Ascending aorta (tissue), 2 donors: ENCODE measurements at regions not wholly inside any gene's neighbourhood (a gene's known extent, or its start where the extent isn't known, plus 50 kb on each side); places are given as distances from the start of the nearest gene placed in this dataset.

Experiments used
- DNase-seq, 2 donors: peaks; one replicate each; pipeline ENCODE4 v3.0.0-alpha.2; 2019; ENCODE audit warnings: low spot score in 2 of 2
- H3K27ac ChIP-seq, 2 donors: fragments of 200-600 bp; sonication (generic); one replicate each; pipeline ENCODE4 v1.5.1; 2016 to 2017; ENCODE audit warnings: mild to moderate bottlenecking in 1 of 2
- H3K27me3 ChIP-seq: fragments of 200-600 bp; sonication (generic); one replicate; pipeline ENCODE4 v1.5.1; 2017
- H3K36me3 ChIP-seq, 2 donors: fragments of 200-600 bp; sonication (generic); one replicate each; pipeline ENCODE4 v1.5.1; 2016
- H3K4me1 ChIP-seq, 2 donors: fragments of 200-600 bp; sonication (generic); one replicate each; pipeline ENCODE4 v1.5.1; 2016 to 2017; ENCODE audit warnings: mild to moderate bottlenecking in 1 of 2
- H3K4me3 ChIP-seq, 2 donors: fragments of 200-600 bp; sonication (generic); one replicate each; pipeline ENCODE4 v1.5.1; 2016 to 2017; ENCODE audit warnings: mild to moderate bottlenecking in 1 of 2
- H3K9me3 ChIP-seq, 2 donors: fragments of 200-600 bp; sonication (generic); one replicate each; pipeline ENCODE4 v1.5.1; 2016
- CTCF ChIP-seq, 3 experiments: fragments of 200-600 bp in 2 of 3; fragments of 450-650 bp in 1 of 3; sonication (generic) in 2 of 3; IDR thresholded peaks; one replicate each; pipeline ENCODE4 v1.5.1; 2016 to 2019; ENCODE audit warnings: antibody characterized with exemption in 3 of 3, mild to moderate bottlenecking in 1 of 3, moderate library complexity in 1 of 3
- intact Hi-C: fragments of 100-400 bp; cut with DNase I; formaldehyde crosslinking; loops from one replicate; pipeline ENCODE4 v1.15.1; 2023

- Histone ChIP-seq H3K36me3 (no peaks in the 10 kb centered on the region), H3K9me3 (no peaks in the 10 kb centered on the region), H3K27me3 (no peaks in the 10 kb centered on the region), H3K27ac (no peak overlapping the region), H3K4me3 (no peak overlapping the region), H3K4me1 (no peaks in the 10 kb centered on the region)
- DNase-seq, result no peak
- TF ChIP-seq CTCF (IDR thresholded peaks at IDR 0.05), result no peak
- intact Hi-C loops, result no loop called here
Observed at GRCh38 chr15:37360724-37361123, 260.4 kb upstream of the MEIS2 start.

GRCh38 chr15:37361621-37362020, 261.3 kb upstream of the MEIS2 start:
- no peak for DNase-seq
- no peak for TF ChIP-seq CTCF (IDR thresholded peaks at IDR 0.05)
- H3K27me3 ChIP-seq, result no peaks in the 10 kb centered on the region
- H3K27ac ChIP-seq, result no peak overlapping the region
- H3K36me3 ChIP-seq, result no peaks in the 10 kb centered on the region
- no peaks in the 10 kb centered on the region for H3K4me1 ChIP-seq
- intact Hi-C loops, result no loop called here
- H3K4me3 ChIP-seq, result no peak overlapping the region
- no peaks in the 10 kb centered on the region for H3K9me3 ChIP-seq

GRCh38 chr15:37362414-37362813, 262.1 kb upstream of the MEIS2 start:
- no peak for TF ChIP-seq CTCF (IDR thresholded peaks at IDR 0.05)
- Histone ChIP-seq H3K27me3 (no peaks in the 10 kb centered on the region), H3K9me3 (no peaks in the 10 kb centered on the region), H3K27ac (no peak overlapping the region), H3K36me3 (no peaks in the 10 kb centered on the region), H3K4me1 (no peaks in the 10 kb centered on the region), H3K4me3 (no peak overlapping the region)
- no peak for DNase-seq
- intact Hi-C loops, result no loop called here

- Histone ChIP-seq H3K27ac (no peak overlapping the region), H3K4me1 (no peaks in the 10 kb centered on the region), H3K27me3 (no peaks in the 10 kb centered on the region), H3K36me3 (no peaks in the 10 kb centered on the region), H3K9me3 (no peaks in the 10 kb centered on the region), H3K4me3 (no peak overlapping the region)
- intact Hi-C loops, result no loop called here
- no peak for DNase-seq
- TF ChIP-seq CTCF (IDR thresholded peaks at IDR 0.05), result no peak
Observed at GRCh38 chr15:37368961-37369360, 268.6 kb upstream of the MEIS2 start.

GRCh38 chr15:37370941-37371340, 270.6 kb upstream of the MEIS2 start:
- H3K4me3 ChIP-seq, result no peak overlapping the region
- H3K27me3 ChIP-seq, result no peaks in the 10 kb centered on the region
- intact Hi-C loops, result no loop called here
- H3K9me3 ChIP-seq, result no peaks in the 10 kb centered on the region
- H3K27ac ChIP-seq, result no peak overlapping the region
- no peaks in the 10 kb centered on the region for H3K36me3 ChIP-seq
- TF ChIP-seq CTCF (IDR thresholded peaks at IDR 0.05), result no peak
- DNase-seq, result no peak
- no peaks in the 10 kb centered on the region for H3K4me1 ChIP-seq

- H3K27me3 ChIP-seq, result no peaks in the 10 kb centered on the region
- no peaks in the 10 kb centered on the region for H3K36me3 ChIP-seq
- no peak for DNase-seq
- H3K27ac ChIP-seq, result no peak overlapping the region
- H3K4me1 ChIP-seq, result no peaks in the 10 kb centered on the region
- intact Hi-C loops, result no loop called here
- H3K9me3 ChIP-seq, result no peaks in the 10 kb centered on the region
- H3K4me3 ChIP-seq, result no peak overlapping the region
- TF ChIP-seq CTCF (IDR thresholded peaks at IDR 0.05), result no peak
Observed at GRCh38 chr15:37372064-37372463, 271.7 kb upstream of the MEIS2 start.
